ENCODE measurements at regions not wholly inside any gene's neighbourhood (a gene's known extent, or its start where the extent isn't known, plus 50 kb on each side); places are given as distances from the start of the nearest gene placed in this dataset.

DNA sequence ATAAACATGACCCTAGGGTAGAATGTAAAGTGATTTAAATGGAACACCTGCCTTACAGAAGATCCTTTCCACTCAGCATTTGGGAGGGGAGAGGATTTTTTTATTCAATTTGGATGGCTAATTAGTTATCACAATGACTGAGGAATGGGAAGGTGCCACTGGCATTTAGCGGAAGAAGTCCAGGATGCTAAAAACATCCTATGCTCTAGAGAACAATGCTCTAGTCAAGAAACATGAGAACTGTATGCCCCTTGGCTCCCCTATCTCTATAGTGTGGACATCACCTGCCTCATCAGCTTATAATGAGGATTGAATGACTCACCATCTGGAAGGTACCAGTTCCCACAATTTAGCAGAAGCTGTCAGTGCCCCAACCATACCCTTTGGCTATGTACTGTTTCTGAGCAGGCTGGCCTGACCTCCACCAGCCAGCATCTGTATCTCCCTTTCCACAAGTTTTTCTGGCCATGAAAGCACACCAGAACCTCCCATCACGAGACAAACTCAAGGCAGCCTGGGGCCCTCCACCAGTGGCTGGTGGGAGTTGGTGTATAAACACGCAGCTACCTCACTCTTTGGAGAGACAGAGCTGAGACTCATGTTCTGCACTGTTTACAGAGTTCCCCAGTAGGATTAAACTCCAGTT lies 109.7 kb upstream of the VASH1 start:
- TF ChIP-seq, protein P1, sequence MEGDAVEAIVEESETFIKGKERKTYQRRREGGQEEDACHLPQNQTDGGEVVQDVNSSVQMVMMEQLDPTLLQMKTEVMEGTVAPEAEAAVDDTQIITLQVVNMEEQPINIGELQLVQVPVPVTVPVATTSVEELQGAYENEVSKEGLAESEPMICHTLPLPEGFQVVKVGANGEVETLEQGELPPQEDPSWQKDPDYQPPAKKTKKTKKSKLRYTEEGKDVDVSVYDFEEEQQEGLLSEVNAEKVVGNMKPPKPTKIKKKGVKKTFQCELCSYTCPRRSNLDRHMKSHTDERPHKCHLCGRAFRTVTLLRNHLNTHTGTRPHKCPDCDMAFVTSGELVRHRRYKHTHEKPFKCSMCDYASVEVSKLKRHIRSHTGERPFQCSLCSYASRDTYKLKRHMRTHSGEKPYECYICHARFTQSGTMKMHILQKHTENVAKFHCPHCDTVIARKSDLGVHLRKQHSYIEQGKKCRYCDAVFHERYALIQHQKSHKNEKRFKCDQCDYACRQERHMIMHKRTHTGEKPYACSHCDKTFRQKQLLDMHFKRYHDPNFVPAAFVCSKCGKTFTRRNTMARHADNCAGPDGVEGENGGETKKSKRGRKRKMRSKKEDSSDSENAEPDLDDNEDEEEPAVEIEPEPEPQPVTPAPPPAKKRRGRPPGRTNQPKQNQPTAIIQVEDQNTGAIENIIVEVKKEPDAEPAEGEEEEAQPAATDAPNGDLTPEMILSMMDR (IDR thresholded peaks at IDR 0.05): no peak
- no peak for TF ChIP-seq EP300 (IDR thresholded peaks at IDR 0.05)
- no peak for TF ChIP-seq POLR2A (IDR thresholded peaks at IDR 0.05)
- Histone ChIP-seq H3K4me3 (no peak overlapping the region), H3K4me1 (no peaks in the 10 kb centered on the region), H3K9me3 (no peaks in the 10 kb centered on the region), H3K27ac (no peak overlapping the region), H3K27me3 (no peaks in the 10 kb centered on the region), H3K36me3 (no peaks in the 10 kb centered on the region)
- WGBS, 2 donors: 63 to 74% methylated on average over 3 of the region's 3 CpGs
- DNase-seq (ENCODE audit: low spot score in 2 of 2): no peak

DNA sequence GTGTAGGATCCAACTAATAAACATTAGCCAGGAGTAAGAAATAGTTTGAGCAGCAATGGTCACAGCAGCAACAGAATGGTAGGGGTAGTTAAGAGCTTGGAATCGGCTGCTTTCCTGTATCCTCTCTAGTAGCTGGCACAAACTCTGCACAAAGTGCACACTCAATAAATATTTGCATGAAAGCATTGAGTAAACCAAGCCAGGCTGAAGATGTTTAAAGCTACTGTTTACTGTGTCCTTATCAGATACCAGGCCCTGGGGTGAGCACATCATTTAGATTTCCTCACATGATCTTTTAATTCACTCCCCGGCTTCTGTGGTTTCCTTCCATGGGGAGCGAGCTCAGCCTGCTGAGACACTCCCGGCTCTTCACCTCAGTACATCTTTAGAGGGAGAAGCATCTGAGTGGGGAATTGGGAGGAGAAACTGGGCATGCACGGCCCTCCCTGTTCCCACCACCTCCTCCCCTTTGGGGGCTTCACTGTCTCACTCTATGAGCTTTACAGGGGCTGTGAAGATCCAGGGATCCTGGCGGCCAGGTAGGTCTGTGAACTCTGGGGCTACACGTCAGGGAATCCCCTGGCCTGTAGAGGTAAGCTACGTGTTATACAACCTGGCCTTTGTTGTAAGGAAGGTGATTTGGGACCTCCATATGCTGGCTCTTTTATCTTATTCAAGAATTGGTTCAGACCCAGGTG lies 107.2 kb upstream of the VASH1 start:
- DNase-seq (ENCODE audit: low spot score in 2 of 2): no peak
- Histone ChIP-seq H3K36me3 (no peaks in the 10 kb centered on the region), H3K27ac (no peak overlapping the region), H3K4me1 (no peaks in the 10 kb centered on the region), H3K9me3 (peaks cover 0 to 16% (median 3%) of the 10 kb centered on the region in 4 donors), H3K4me3 (no peak overlapping the region), H3K27me3 (no peaks in the 10 kb centered on the region)
- WGBS, 2 donors: 70 to 74% methylated on average over 8 of the region's 8 CpGs
- TF ChIP-seq POLR2A (IDR thresholded peaks at IDR 0.05) (no peak), EP300 (IDR thresholded peaks at IDR 0.05) (no peak)
- TF ChIP-seq, protein P1 (IDR thresholded peaks at IDR 0.05): no peak

DNA sequence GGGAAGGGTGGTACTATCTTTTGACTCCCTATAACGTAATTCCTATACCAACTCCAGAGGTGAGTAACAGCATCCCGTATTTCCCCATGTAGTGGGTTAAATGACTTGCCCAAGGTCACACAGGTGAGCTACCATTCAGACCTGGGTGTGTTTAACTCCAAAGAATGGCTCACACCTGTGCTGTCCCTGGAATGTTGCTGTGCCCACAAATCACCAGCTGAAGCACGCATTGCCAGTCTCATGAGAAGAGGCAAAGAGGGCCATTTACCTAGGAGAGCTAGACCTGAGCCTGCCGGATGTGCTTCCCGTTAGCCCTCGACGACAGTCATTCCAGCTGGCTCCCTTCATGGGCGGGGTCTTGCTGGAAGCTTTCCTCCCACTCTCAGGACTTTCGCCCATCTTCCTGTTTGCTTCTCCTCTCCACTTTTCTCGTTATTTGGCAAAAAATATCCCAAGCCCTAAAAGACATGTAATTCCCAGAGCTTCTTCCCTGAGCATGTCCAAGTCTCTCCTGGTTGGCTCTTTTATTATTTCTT lies 106.6 kb upstream of the VASH1 start:
- H3K27ac ChIP-seq: no peak overlapping the region
- H3K4me3 ChIP-seq: no peak overlapping the region
- DNase-seq (ENCODE audit: low spot score in 2 of 2): no peak
- H3K27me3 ChIP-seq: no peaks in the 10 kb centered on the region
- TF ChIP-seq, protein P1 (IDR thresholded peaks at IDR 0.05): no peak
- no peak for TF ChIP-seq POLR2A (IDR thresholded peaks at IDR 0.05)
- no peak for TF ChIP-seq EP300 (IDR thresholded peaks at IDR 0.05)
- H3K4me1 ChIP-seq: no peaks in the 10 kb centered on the region
- H3K36me3 ChIP-seq: no peaks in the 10 kb centered on the region
- WGBS, 2 donors: 60% methylated on average over 10 of the region's 10 CpGs
- peaks cover 0 to 21% (median 3%) of the 10 kb centered on the region in 4 donors for H3K9me3 ChIP-seq

DNA sequence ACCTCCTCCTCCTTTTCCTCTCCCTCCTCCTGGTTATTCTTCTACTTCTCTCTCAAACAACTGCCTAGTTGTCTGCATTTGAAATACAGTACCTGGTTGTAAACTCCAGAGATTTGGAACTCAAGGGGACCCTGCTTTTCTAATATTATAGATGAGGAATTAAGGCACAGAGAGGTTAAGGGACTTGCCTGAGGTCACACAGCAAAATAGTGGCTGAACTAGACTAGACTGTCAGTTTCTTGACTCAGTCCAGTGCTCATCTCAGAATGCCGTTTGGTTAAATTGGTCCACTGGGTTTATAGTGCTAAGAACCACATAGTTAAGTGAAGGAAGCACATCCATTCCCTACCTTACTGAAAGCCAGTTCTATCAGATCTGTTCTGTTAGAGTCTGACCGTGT lies 105.9 kb upstream of the VASH1 start:
- no peaks in the 10 kb centered on the region for H3K4me1 ChIP-seq

More for the DNA sequence above, 105.9 kb upstream of the VASH1 start:
- H3K36me3 ChIP-seq: no peaks in the 10 kb centered on the region
- WGBS, 2 donors: 56 to 65% methylated on average over 2 of the region's 2 CpGs
- no peak overlapping the region for H3K4me3 ChIP-seq
- no peak overlapping the region for H3K27ac ChIP-seq
- H3K9me3 ChIP-seq: peaks cover 0 to 24% (median 3%) of the 10 kb centered on the region in 4 donors
- H3K27me3 ChIP-seq: no peaks in the 10 kb centered on the region
- no peak for DNase-seq (ENCODE audit: low spot score in 2 of 2)
- no peak for TF ChIP-seq EP300 (IDR thresholded peaks at IDR 0.05)
- TF ChIP-seq POLR2A (IDR thresholded peaks at IDR 0.05): no peak
- TF ChIP-seq, protein P1 (IDR thresholded peaks at IDR 0.05): no peak

All from tibial nerve (tissue), 4 donors.